Activated CD4-positive, alpha-beta memory T cell treated with anti-CD3 and anti-CD28 coated beads for 36 hours (primary cell): ENCODE measurements at regions not wholly inside any gene's neighbourhood (a gene's known extent, or its start where the extent isn't known, plus 50 kb on each side); places are given as distances from the start of the nearest gene placed in this dataset.

ENCODE experiments used
- CTCF ChIA-PET: fragments of 350-600 bp; sonication (Branson Sonifier 250); formaldehyde crosslinking; loops from one replicate; lab custom pipeline; 2021; ENCODE audit warnings: antibody characterized with exemption, inconsistent platforms; lab: Charles Lee
- POLR2A ChIA-PET: fragments of 350-600 bp; sonication (Branson Sonifier 250); formaldehyde crosslinking; loops from one replicate; lab custom pipeline; 2021; ENCODE audit warnings: antibody characterized with exemption; lab: Charles Lee
- DNase-seq: peaks from one replicate; pipeline ENCODE4 v3.0.0-alpha.2; 2020
- H3K27ac Mint-ChIP-seq: one replicate; pipeline ENCODE4 v1.8.0; 2021; ENCODE audit warnings: mixed read lengths
- H3K27me3 Mint-ChIP-seq: one replicate; pipeline ENCODE4 v1.8.0; 2021; ENCODE audit warnings: mixed read lengths
- H3K36me3 Mint-ChIP-seq: one replicate; pipeline ENCODE4 v1.8.0; 2021; ENCODE audit warnings: mixed read lengths
- H3K4me1 Mint-ChIP-seq: one replicate; pipeline ENCODE4 v1.8.0; 2021; ENCODE audit warnings: low read depth, mixed read lengths
- H3K4me3 Mint-ChIP-seq: one replicate; pipeline ENCODE4 v1.8.0; 2021; ENCODE audit warnings: mild to moderate bottlenecking, mixed read lengths
- H3K9me3 Mint-ChIP-seq: one replicate; pipeline ENCODE4 v1.8.0; 2021; ENCODE audit warnings: mixed read lengths
- intact Hi-C: fragments of 100-400 bp; cut with micrococcal nuclease; formaldehyde crosslinking; loops from one replicate; pipeline ENCODE4 v1.15.1; 2023

DNA sequence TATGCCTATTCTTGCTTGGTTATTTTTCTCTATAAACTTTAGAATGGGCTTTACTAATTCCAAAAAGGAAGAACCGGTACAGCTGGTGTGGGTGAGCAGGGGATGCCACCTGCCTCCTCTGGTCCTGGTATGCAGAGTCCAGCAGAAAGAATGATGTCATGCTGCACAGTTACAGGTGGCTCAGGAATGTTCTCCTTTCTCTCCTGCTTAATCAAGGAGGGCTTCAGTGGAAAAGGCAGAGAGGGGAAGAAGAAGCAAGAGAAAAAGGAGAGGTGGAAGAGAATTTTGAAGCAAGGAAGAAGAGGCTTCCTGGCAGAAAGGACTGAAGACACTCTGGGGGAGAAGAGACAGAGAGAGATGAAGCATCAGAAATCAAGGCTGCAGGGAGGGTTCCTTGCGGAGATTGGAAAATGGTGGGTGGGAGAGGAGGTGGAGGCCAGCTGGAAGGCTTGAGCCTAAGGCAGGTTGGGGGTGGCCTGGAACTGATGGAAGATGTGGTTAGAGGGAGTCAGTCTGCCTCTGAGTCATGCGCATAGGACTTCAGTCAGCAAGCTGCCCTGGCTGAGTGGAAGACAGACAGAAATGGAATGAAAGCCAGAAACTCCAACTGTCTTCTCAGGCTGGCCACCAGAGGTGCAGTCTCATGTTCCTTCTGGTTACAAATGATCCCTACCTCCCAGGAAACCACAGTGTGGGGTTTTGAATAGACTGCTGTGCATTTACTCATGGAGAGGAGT lies 64.6 kb upstream of the CRHR1 start:
- POLR2A ChIA-PET = no interaction called here
- Mint-ChIP-seq H3K9me3 (peaks cover 5% of the 10 kb centered on the region), H3K27ac (no peak overlapping the region), H3K27me3 (peaks cover 9% of the 10 kb centered on the region), H3K4me3 (no peak overlapping the region), H3K36me3 (no peaks in the 10 kb centered on the region), H3K4me1 (no peaks in the 10 kb centered on the region)
- intact Hi-C loops = no loop called here
- CTCF ChIA-PET = interaction anchor here (1.9 kb wide), 1 partner anchor 79 kb away, joined by 4 read pairs; no protein-coding TSS in a partner anchor
- no peak for DNase-seq

DNA sequence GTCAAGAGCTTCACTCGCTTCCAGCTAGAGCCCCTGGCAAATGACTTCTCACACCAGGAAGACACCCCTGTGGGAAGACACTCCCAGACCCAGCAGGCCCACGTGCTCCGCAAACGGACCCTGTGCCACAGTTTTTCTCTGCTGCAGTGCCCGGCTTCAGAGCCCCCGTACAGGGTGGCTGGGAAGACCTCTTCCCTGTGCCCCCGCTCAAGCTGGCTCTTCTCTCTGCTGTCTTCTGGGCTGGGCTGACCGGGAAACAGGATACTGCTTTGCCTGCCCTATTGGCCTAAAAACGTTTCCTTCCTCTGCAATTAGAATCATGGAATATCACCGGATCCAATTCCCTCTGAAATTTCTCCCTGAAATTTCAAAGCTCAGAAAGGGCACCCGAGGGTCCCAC lies 63.7 kb upstream of the CRHR1 start:
- H3K9me3 Mint-ChIP-seq = peaks cover 6% of the 10 kb centered on the region
- POLR2A ChIA-PET = no interaction called here
- no peak for DNase-seq
- peaks cover 11% of the 10 kb centered on the region for H3K27me3 Mint-ChIP-seq
- intact Hi-C loops = no loop called here
- CTCF ChIA-PET = interaction anchor here (1.9 kb wide), 1 partner anchor 80 kb away, joined by 4 read pairs; no protein-coding TSS in a partner anchor
- no peak overlapping the region for H3K27ac Mint-ChIP-seq
- no peaks in the 10 kb centered on the region for H3K4me1 Mint-ChIP-seq
- H3K36me3 Mint-ChIP-seq = no peaks in the 10 kb centered on the region
- no peak overlapping the region for H3K4me3 Mint-ChIP-seq

- H3K27ac Mint-ChIP-seq = no peak overlapping the region
- peaks cover 22% of the 10 kb centered on the region for H3K27me3 Mint-ChIP-seq
- H3K4me3 Mint-ChIP-seq = no peak overlapping the region
- ChIA-PET CTCF (interaction anchor here (1.1 kb wide), 1 partner anchor 109 kb away, joined by 4 read pairs; no protein-coding TSS in a partner anchor), POLR2A (no interaction called here)
- intact Hi-C loops = no loop called here
- H3K36me3 Mint-ChIP-seq = no peaks in the 10 kb centered on the region
- peaks cover 6% of the 10 kb centered on the region for H3K9me3 Mint-ChIP-seq
- DNase-seq = no peak
- H3K4me1 Mint-ChIP-seq = no peaks in the 10 kb centered on the region
These were observed 62.0 kb upstream of the CRHR1 start for GRCh38 chr17:45722161-45722560.

DNA sequence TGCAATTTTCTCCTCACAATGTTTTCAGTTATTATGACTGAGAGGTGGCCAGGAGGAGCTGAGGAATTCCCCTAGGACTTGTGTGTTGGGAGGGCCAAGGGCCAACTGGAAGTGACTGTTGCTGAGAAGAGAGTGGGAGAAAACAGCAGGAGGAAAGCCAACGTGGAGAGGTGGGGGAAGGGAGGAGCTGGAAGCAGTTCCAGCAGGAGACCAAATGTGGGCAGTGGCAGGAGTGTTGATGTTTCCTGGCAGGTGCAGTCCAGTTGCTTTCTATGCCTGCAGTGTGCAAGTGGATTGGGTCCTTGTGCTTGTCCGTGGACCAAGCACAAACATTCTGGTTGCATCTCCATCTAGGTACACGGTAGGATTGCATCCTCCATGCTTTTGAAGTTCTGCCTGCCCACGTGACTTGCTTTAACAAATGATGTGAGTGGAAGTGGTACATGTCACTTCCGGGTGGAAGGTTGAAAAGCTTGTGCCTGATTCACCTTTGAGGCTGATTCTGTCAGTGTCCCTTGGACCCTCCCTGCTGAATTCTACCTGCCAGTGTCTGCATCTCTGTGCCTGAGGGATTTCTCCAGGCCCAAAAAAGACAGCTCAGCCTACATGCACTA lies 54.7 kb upstream of the CRHR1 start:
- ChIA-PET POLR2A (no interaction called here), CTCF (interaction anchor here (0.8 kb wide), 1 partner anchor 220 kb away, joined by 3 read pairs; no protein-coding TSS in a partner anchor)
- H3K36me3 Mint-ChIP-seq = no peaks in the 10 kb centered on the region
- no peak for DNase-seq
- intact Hi-C loops = no loop called here
- peaks cover 10% of the 10 kb centered on the region for H3K9me3 Mint-ChIP-seq
- no peak overlapping the region for H3K27ac Mint-ChIP-seq
- H3K27me3 Mint-ChIP-seq = peaks cover 41% of the 10 kb centered on the region
- no peak overlapping the region for H3K4me3 Mint-ChIP-seq
- H3K4me1 Mint-ChIP-seq = no peaks in the 10 kb centered on the region

DNA sequence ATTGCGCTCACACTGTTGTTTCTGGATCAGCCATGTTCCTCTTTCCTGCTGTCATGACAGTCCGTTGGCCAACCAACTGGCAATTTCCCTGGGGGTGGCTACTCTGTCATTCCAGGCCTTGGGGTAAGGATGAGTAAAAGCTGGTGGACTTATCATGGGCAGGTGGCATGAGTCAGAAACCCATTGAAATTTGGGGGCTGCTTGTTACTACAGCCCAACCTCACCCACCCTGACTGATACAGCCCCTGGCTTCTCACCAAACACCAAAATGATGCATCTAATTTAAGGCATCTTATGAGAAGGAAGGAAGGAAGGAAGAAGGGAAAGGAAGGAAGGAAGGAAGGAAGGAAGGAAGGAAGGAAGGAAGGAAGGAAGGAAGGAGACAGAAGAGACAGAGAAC lies 53.9 kb upstream of the CRHR1 start:
- Mint-ChIP-seq H3K4me3 (no peak overlapping the region), H3K27ac (no peak overlapping the region), H3K9me3 (peaks cover 9% of the 10 kb centered on the region), H3K4me1 (no peaks in the 10 kb centered on the region), H3K36me3 (no peaks in the 10 kb centered on the region), H3K27me3 (peaks cover 39% of the 10 kb centered on the region)
- intact Hi-C loops = no loop called here
- DNase-seq = no peak
- POLR2A ChIA-PET = no interaction called here
- CTCF ChIA-PET = interaction anchor here (0.8 kb wide), 1 partner anchor 219 kb away, joined by 3 read pairs; no protein-coding TSS in a partner anchor

- CTCF ChIA-PET = interaction anchor here (1.1 kb wide), 1 partner anchor 91 kb away, joined by 3 read pairs; no protein-coding TSS in a partner anchor
- intact Hi-C loops = no loop called here
- H3K27ac Mint-ChIP-seq = no peak overlapping the region
- no peak for DNase-seq
- no peak overlapping the region for H3K4me3 Mint-ChIP-seq
- H3K9me3 Mint-ChIP-seq = peaks cover 9% of the 10 kb centered on the region
- H3K36me3 Mint-ChIP-seq = no peaks in the 10 kb centered on the region
- peaks cover 33% of the 10 kb centered on the region for H3K27me3 Mint-ChIP-seq
- no peaks in the 10 kb centered on the region for H3K4me1 Mint-ChIP-seq
- POLR2A ChIA-PET = no interaction called here
These were observed 52.7 kb upstream of the CRHR1 start for GRCh38 chr17:45731459-45731858.

- H3K27me3 Mint-ChIP-seq = peaks cover 24% of the 10 kb centered on the region
- DNase-seq = no peak
- H3K36me3 Mint-ChIP-seq = no peaks in the 10 kb centered on the region
- ChIA-PET POLR2A (no interaction called here), CTCF (no interaction called here)
- no peak overlapping the region for H3K27ac Mint-ChIP-seq
- H3K4me1 Mint-ChIP-seq = no peaks in the 10 kb centered on the region
- intact Hi-C loops = no loop called here
- H3K9me3 Mint-ChIP-seq = peaks cover 9% of the 10 kb centered on the region
- no peak overlapping the region for H3K4me3 Mint-ChIP-seq
These were observed 51.1 kb upstream of the CRHR1 start for GRCh38 chr17:45732926-45733505.

GRCh38 chr17:45733781-45734180 lies 50.3 kb upstream of the CRHR1 start:
- ChIA-PET CTCF (no interaction called here), POLR2A (no interaction called here)
- Mint-ChIP-seq H3K27me3 (peaks cover 17% of the 10 kb centered on the region), H3K9me3 (peaks cover 9% of the 10 kb centered on the region), H3K4me1 (no peaks in the 10 kb centered on the region), H3K27ac (no peak overlapping the region), H3K36me3 (no peaks in the 10 kb centered on the region), H3K4me3 (no peak overlapping the region)
- DNase-seq = no peak
- intact Hi-C loops = no loop called here
